ENCODE measurements at regions not wholly inside any gene's neighbourhood (a gene's known extent, or its start where the extent isn't known, plus 50 kb on each side); places are given as distances from the start of the nearest gene placed in this dataset.
"Not testable (repeated sequence)": the region's sequence is repeated elsewhere in the genome, so short reads cannot be mapped to it uniquely, and the experiment has no call there.

GRCh38 chr6:74404366-74404765 lies 708.4 kb downstream of the CD109 start:
- Histone ChIP-seq H3K9me3 (replicated peaks in 1 of 3) (no peaks in the 10 kb centered on the region), H3K27me3 (no peaks in the 10 kb centered on the region), H3K27ac (no peak overlapping the region), H3K4me3 (no peak overlapping the region), H3K4me1 (replicated peaks in 1 of 2) (no peaks in the 10 kb centered on the region), H3K36me3 (replicated peaks in 1 of 2) (no peaks in the 10 kb centered on the region)
- DNase-seq, result no peak
- intact Hi-C loops (cut with DNase I), result no loop called here
- TF ChIP-seq CTCF (IDR thresholded peaks at IDR 0.05) (no peak), POLR2A (IDR thresholded peaks at IDR 0.05) (no peak)
- 60 to 70% (median 62%) methylated on average over 2 of the region's 2 CpGs for WGBS, 4 donors

- H3K36me3 ChIP-seq (replicated peaks in 1 of 2), result no peaks in the 10 kb centered on the region
- H3K4me3 ChIP-seq, result no peak overlapping the region
- H3K4me1 ChIP-seq (replicated peaks in 1 of 2), result no peaks in the 10 kb centered on the region
- no peak for DNase-seq
- intact Hi-C loops (cut with DNase I), result no loop called here
- H3K9me3 ChIP-seq (replicated peaks in 1 of 3), result no peaks in the 10 kb centered on the region
- no peaks in the 10 kb centered on the region for H3K27me3 ChIP-seq
- TF ChIP-seq POLR2A (IDR thresholded peaks at IDR 0.05) (no peak), CTCF (IDR thresholded peaks at IDR 0.05) (no peak)
- H3K27ac ChIP-seq, result no peak overlapping the region
These were observed 706.8 kb downstream of the CD109 start for GRCh38 chr6:74402781-74403180.

- WGBS, 4 donors, result 73 to 80% (median 79%) methylated on average over 8 to 10 of the region's 10 CpGs
- H3K4me3 ChIP-seq; H3K36me3 ChIP-seq (replicated peaks in 1 of 2); H3K4me1 ChIP-seq (replicated peaks in 1 of 2); H3K27me3 ChIP-seq; H3K27ac ChIP-seq; intact Hi-C loops (cut with DNase I); DNase-seq; H3K9me3 ChIP-seq (replicated peaks in 1 of 3): not testable (repeated sequence)
These were observed 682.4 kb downstream of the CD109 start for GRCh38 chr6:74378437-74378836.

- no peaks in the 10 kb centered on the region for H3K4me1 ChIP-seq (replicated peaks in 1 of 2)
- H3K27ac ChIP-seq, result no peak overlapping the region
- no peaks in the 10 kb centered on the region for H3K9me3 ChIP-seq (replicated peaks in 1 of 3)
- H3K27me3 ChIP-seq, result no peaks in the 10 kb centered on the region
- DNase-seq, result no peak
- H3K36me3 ChIP-seq (replicated peaks in 1 of 2), result no peaks in the 10 kb centered on the region
- intact Hi-C loops (cut with DNase I), result no loop called here
- no peak overlapping the region for H3K4me3 ChIP-seq
- no peak for TF ChIP-seq CTCF (IDR thresholded peaks at IDR 0.05)
- no peak for TF ChIP-seq POLR2A (IDR thresholded peaks at IDR 0.05)
These were observed 673.6 kb downstream of the CD109 start for GRCh38 chr6:74369556-74369993.

GRCh38 chr6:74368746-74369145 lies 672.7 kb downstream of the CD109 start:
- H3K27me3 ChIP-seq, result no peaks in the 10 kb centered on the region
- no peak overlapping the region for H3K4me3 ChIP-seq
- H3K9me3 ChIP-seq (replicated peaks in 1 of 3), result no peaks in the 10 kb centered on the region
- TF ChIP-seq CTCF (IDR thresholded peaks at IDR 0.05) (no peak), POLR2A (IDR thresholded peaks at IDR 0.05) (no peak)
- H3K4me1 ChIP-seq (replicated peaks in 1 of 2), result no peaks in the 10 kb centered on the region
- no peak for DNase-seq
- 91 to 98% (median 94%) methylated on average over 2 of the region's 2 CpGs for WGBS, 4 donors
- no peaks in the 10 kb centered on the region for H3K36me3 ChIP-seq (replicated peaks in 1 of 2)
- H3K27ac ChIP-seq, result no peak overlapping the region
- intact Hi-C loops (cut with DNase I), result no loop called here
